Mammary epithelial cell (primary cell): ENCODE measurements at regions not wholly inside any gene's neighbourhood (a gene's known extent, or its start where the extent isn't known, plus 50 kb on each side); places are given as distances from the start of the nearest gene placed in this dataset.

Source experiments
- EZH2 ChIP-seq: IDR thresholded peaks from 2 replicates; pipeline ENCODE4 v1.6.1; 2012; ENCODE audit warnings: low read length, inconsistent platforms, borderline replicate concordance
- TF ChIP-seq, protein P1 (sequence below), 2 donors: IDR thresholded peaks in 1 of 2; conservative IDR thresholded peaks in 1 of 2; 2 replicates each; pipeline ENCODE4 v1.5.1; 2011 to 2012; ENCODE audit warnings: inconsistent platforms in 2 of 2, low read length in 2 of 2, mild to moderate bottlenecking in 2 of 2, control low read depth in 1 of 2, low read depth in 1 of 2; ENCODE audit not compliant: insufficient read depth in 1 of 2; ENCODE audit errors: extremely low read depth in 1 of 2

GRCh38 chr10:123375738-123376137, 221.5 kb downstream of the BUB3 start:
- TF ChIP-seq, protein P1, sequence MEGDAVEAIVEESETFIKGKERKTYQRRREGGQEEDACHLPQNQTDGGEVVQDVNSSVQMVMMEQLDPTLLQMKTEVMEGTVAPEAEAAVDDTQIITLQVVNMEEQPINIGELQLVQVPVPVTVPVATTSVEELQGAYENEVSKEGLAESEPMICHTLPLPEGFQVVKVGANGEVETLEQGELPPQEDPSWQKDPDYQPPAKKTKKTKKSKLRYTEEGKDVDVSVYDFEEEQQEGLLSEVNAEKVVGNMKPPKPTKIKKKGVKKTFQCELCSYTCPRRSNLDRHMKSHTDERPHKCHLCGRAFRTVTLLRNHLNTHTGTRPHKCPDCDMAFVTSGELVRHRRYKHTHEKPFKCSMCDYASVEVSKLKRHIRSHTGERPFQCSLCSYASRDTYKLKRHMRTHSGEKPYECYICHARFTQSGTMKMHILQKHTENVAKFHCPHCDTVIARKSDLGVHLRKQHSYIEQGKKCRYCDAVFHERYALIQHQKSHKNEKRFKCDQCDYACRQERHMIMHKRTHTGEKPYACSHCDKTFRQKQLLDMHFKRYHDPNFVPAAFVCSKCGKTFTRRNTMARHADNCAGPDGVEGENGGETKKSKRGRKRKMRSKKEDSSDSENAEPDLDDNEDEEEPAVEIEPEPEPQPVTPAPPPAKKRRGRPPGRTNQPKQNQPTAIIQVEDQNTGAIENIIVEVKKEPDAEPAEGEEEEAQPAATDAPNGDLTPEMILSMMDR (conservative IDR thresholded peaks at IDR 0.05 in 1 of 2, IDR thresholded peaks at IDR 0.05 in 1 of 2; ENCODE audit: extremely low read depth in 1 of 2, insufficient read depth in 1 of 2, low read depth in 1 of 2, low read length in 2 of 2), result no peak
- no peak for TF ChIP-seq EZH2
